ENCODE measurements at regions not wholly inside any gene's neighbourhood (a gene's known extent, or its start where the extent isn't known, plus 50 kb on each side); places are given as distances from the start of the nearest gene placed in this dataset.

GRCh38 chrX:1099146-1099770 is 113.2 kb downstream of the CRLF2 start:
- no peak overlapping the region for H3K9ac ChIP-seq (ENCODE audit: low read length)
- H3K4me2 ChIP-seq (ENCODE audit: low read length), result no peak overlapping the region
- H3K27me3 ChIP-seq (ENCODE audit: insufficient read depth, low read length, poor library complexity), result no peaks in the 10 kb centered on the region
- DNase-seq, result no peak
- no peak overlapping the region for H4K8ac ChIP-seq (ENCODE audit: low read depth, low read length)
- no peak overlapping the region for H3K18ac ChIP-seq (ENCODE audit: low read length)
- no peaks in the 10 kb centered on the region for H3K79me1 ChIP-seq (ENCODE audit: low read length)
- H2BK15ac ChIP-seq (replicated peaks; ENCODE audit: low read depth), result no peak overlapping the region
- H2AK5ac ChIP-seq (ENCODE audit: low read length), result no peak overlapping the region
- no peak overlapping the region for H3K4me3 ChIP-seq (ENCODE audit: low read length)
- no peaks in the 10 kb centered on the region for H3K79me2 ChIP-seq (ENCODE audit: control insufficient read depth, insufficient read depth, low read length)
- no peak overlapping the region for H3K56ac ChIP-seq (ENCODE audit: low read length)
- H3K27ac ChIP-seq (ENCODE audit: low read depth, low read length), result no peak overlapping the region
- H3K4ac ChIP-seq (ENCODE audit: low read depth, low read length), result no peak overlapping the region
- no peaks in the 10 kb centered on the region for H3K4me1 ChIP-seq (ENCODE audit: control insufficient read depth, low read depth, low read length)
- no peak overlapping the region for H2BK120ac ChIP-seq (ENCODE audit: low read depth, low read length)
- no peaks in the 10 kb centered on the region for H3K36me3 ChIP-seq (ENCODE audit: control insufficient read depth, insufficient read depth, low read length)
- no peak overlapping the region for H4K5ac ChIP-seq (ENCODE audit: low read length)
- WGBS (ENCODE audit: extremely low coverage, insufficient coverage, low lambda C conversion rate), result no CpG with 5 or more reads among the region's 9 CpGs
- no peak overlapping the region for H2BK5ac ChIP-seq (ENCODE audit: low read length)
- no peak overlapping the region for H3K23ac ChIP-seq (ENCODE audit: low read length)

- no peak overlapping the region for H3K4me2 ChIP-seq (ENCODE audit: low read length)
- no peaks in the 10 kb centered on the region for H3K79me2 ChIP-seq (ENCODE audit: control insufficient read depth, insufficient read depth, low read length)
- H3K56ac ChIP-seq (ENCODE audit: low read length), result no peak overlapping the region
- no peak overlapping the region for H4K5ac ChIP-seq (ENCODE audit: low read length)
- H3K27ac ChIP-seq (ENCODE audit: low read depth, low read length), result no peak overlapping the region
- no peak overlapping the region for H4K8ac ChIP-seq (ENCODE audit: low read depth, low read length)
- H3K79me1 ChIP-seq (ENCODE audit: low read length), result no peaks in the 10 kb centered on the region
- WGBS (ENCODE audit: extremely low coverage, insufficient coverage, low lambda C conversion rate), result no CpG with 5 or more reads among the region's 1 CpG
- no peak overlapping the region for H2BK15ac ChIP-seq (replicated peaks; ENCODE audit: low read depth)
- no peak overlapping the region for H2BK120ac ChIP-seq (ENCODE audit: low read depth, low read length)
- no peak overlapping the region for H3K9ac ChIP-seq (ENCODE audit: low read length)
- H2BK5ac ChIP-seq (ENCODE audit: low read length), result no peak overlapping the region
- H3K4ac ChIP-seq (ENCODE audit: low read depth, low read length), result no peak overlapping the region
- no peak overlapping the region for H3K23ac ChIP-seq (ENCODE audit: low read length)
- no peaks in the 10 kb centered on the region for H3K36me3 ChIP-seq (ENCODE audit: control insufficient read depth, insufficient read depth, low read length)
- no peak overlapping the region for H3K4me3 ChIP-seq (ENCODE audit: low read length)
- no peak for DNase-seq
- no peak overlapping the region for H2AK5ac ChIP-seq (ENCODE audit: low read length)
- H3K27me3 ChIP-seq (ENCODE audit: insufficient read depth, low read length, poor library complexity), result no peaks in the 10 kb centered on the region
- H3K18ac ChIP-seq (ENCODE audit: low read length), result no peak overlapping the region
- no peaks in the 10 kb centered on the region for H3K4me1 ChIP-seq (ENCODE audit: control insufficient read depth, low read depth, low read length)
These were observed 115.1 kb downstream of the CRLF2 start for GRCh38 chrX:1097328-1097727.

DNA sequence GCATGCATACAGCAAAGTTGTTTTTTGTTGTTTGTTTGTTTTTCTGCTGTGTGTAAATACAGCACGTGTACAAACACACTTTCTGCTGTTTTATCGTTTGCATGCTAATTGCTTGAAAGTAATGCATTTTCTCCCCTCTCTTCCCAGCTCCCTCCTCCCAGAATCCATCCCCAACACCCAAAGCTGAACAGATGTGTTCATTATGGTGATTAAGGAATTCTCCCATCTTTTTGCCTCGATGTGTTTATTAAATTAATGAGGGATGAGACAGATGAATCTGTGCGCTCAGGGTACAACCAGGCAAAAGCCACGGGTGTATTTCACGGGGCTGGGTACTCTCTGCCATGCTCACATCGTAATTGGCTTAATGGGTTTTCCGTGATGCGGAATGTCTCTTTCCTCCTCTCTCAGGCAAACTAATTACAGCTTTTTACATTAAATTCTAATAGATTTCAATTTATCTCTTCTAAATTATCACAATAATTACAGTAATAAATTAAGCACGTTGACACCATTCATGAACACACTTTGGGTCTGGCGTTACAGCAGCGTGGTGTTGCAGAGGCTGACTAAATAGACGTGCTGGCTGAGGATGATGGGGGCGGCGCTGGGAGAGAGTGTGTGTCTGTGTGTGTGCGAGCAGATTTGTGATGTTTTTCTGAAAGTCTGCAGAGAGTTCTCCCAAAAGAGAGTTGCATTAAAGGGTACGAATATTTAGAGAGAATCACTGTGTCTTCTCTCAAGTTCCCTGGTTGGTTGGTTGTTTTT is 117.7 kb downstream of the CRLF2 start:
- Histone ChIP-seq H2AK5ac (ENCODE audit: low read length) (no peak overlapping the region), H4K8ac (ENCODE audit: low read depth, low read length) (no peak overlapping the region), H3K23ac (ENCODE audit: low read length) (no peak overlapping the region), H3K4me3 (ENCODE audit: low read length) (no peak overlapping the region), H3K27ac (ENCODE audit: low read depth, low read length) (no peak overlapping the region), H3K4ac (ENCODE audit: low read depth, low read length) (no peak overlapping the region), H3K9ac (ENCODE audit: low read length) (no peak overlapping the region), H4K5ac (ENCODE audit: low read length) (no peak overlapping the region), H3K4me2 (ENCODE audit: low read length) (no peak overlapping the region), H3K4me1 (ENCODE audit: control insufficient read depth, low read depth, low read length) (no peaks in the 10 kb centered on the region), H3K18ac (ENCODE audit: low read length) (no peak overlapping the region), H2BK120ac (ENCODE audit: low read depth, low read length) (no peak overlapping the region), H3K27me3 (ENCODE audit: insufficient read depth, low read length, poor library complexity) (no peaks in the 10 kb centered on the region), H3K56ac (ENCODE audit: low read length) (no peak overlapping the region), H2BK5ac (ENCODE audit: low read length) (no peak overlapping the region), H3K79me1 (ENCODE audit: low read length) (no peaks in the 10 kb centered on the region), H3K36me3 (ENCODE audit: control insufficient read depth, insufficient read depth, low read length) (no peaks in the 10 kb centered on the region), H2BK15ac (replicated peaks; ENCODE audit: low read depth) (no peak overlapping the region), H3K79me2 (ENCODE audit: control insufficient read depth, insufficient read depth, low read length) (no peaks in the 10 kb centered on the region)
- no peak for DNase-seq
- WGBS (ENCODE audit: extremely low coverage, insufficient coverage, low lambda C conversion rate), result 100% methylated on average over 1 of the region's 17 CpGs

DNA sequence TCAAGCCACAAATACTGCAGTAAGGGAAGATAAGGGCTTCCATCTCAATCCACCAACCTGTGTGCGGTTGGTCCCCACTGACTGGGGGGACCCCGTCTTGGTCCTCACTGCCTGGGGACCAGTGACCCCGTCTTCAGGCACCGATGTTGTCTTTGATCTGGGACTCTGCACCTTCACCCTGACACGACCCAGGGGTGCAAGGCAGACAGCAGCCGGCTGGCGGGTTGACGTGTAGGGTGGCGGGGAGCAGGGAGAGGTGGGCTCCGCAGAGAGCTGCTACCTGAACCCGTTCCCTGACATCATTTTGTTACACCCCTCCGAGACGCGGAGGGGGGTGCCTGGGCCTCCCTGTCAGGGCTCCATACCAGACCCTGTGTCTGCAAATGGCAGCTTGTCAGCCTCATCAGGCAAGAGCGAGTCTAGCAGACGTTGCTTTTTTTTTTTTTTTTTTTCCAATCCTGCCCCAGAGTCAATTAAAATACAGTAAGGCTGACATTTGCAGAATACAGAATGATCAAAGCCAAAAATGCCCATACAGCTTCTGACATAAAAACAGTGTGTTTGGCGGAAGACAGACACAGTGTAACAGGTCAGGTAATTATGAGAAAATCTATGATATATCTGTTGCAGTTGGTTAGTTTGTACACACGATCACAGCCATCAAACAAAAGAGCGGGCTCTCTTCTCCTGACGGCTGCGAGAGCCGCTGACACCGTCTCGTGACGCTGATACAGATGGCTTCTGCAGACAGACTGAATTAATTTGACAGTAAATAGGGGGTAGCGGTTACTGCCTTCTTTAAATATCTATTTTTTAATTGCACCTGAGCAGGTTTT is 118.6 kb downstream of the CRLF2 start:
- H4K5ac ChIP-seq (ENCODE audit: low read length), result no peak overlapping the region
- no peak overlapping the region for H2AK5ac ChIP-seq (ENCODE audit: low read length)
- no peak overlapping the region for H2BK5ac ChIP-seq (ENCODE audit: low read length)
- WGBS (ENCODE audit: extremely low coverage, insufficient coverage, low lambda C conversion rate), result no CpG with 5 or more reads among the region's 26 CpGs
- no peak overlapping the region for H3K9ac ChIP-seq (ENCODE audit: low read length)
- no peak overlapping the region for H3K23ac ChIP-seq (ENCODE audit: low read length)
- no peaks in the 10 kb centered on the region for H3K79me2 ChIP-seq (ENCODE audit: control insufficient read depth, insufficient read depth, low read length)
- H3K56ac ChIP-seq (ENCODE audit: low read length), result no peak overlapping the region
- no peak overlapping the region for H3K18ac ChIP-seq (ENCODE audit: low read length)
- H3K4me2 ChIP-seq (ENCODE audit: low read length), result no peak overlapping the region
- H3K4ac ChIP-seq (ENCODE audit: low read depth, low read length), result no peak overlapping the region
- no peak overlapping the region for H4K8ac ChIP-seq (ENCODE audit: low read depth, low read length)
- no peaks in the 10 kb centered on the region for H3K4me1 ChIP-seq (ENCODE audit: control insufficient read depth, low read depth, low read length)
- no peak overlapping the region for H2BK120ac ChIP-seq (ENCODE audit: low read depth, low read length)
- H3K27ac ChIP-seq (ENCODE audit: low read depth, low read length), result no peak overlapping the region
- H3K79me1 ChIP-seq (ENCODE audit: low read length), result no peaks in the 10 kb centered on the region
- no peaks in the 10 kb centered on the region for H3K27me3 ChIP-seq (ENCODE audit: insufficient read depth, low read length, poor library complexity)
- no peak overlapping the region for H2BK15ac ChIP-seq (replicated peaks; ENCODE audit: low read depth)
- no peak overlapping the region for H3K4me3 ChIP-seq (ENCODE audit: low read length)
- no peaks in the 10 kb centered on the region for H3K36me3 ChIP-seq (ENCODE audit: control insufficient read depth, insufficient read depth, low read length)
- no peak for DNase-seq

- Histone ChIP-seq H2BK15ac (replicated peaks; ENCODE audit: low read depth) (no peak overlapping the region), H3K4me2 (ENCODE audit: low read length) (no peak overlapping the region), H3K4me3 (ENCODE audit: low read length) (no peak overlapping the region), H3K23ac (ENCODE audit: low read length) (no peak overlapping the region), H3K27me3 (ENCODE audit: insufficient read depth, low read length, poor library complexity) (no peaks in the 10 kb centered on the region), H3K56ac (ENCODE audit: low read length) (no peak overlapping the region), H3K9ac (ENCODE audit: low read length) (no peak overlapping the region), H4K8ac (ENCODE audit: low read depth, low read length) (no peak overlapping the region), H3K36me3 (ENCODE audit: control insufficient read depth, insufficient read depth, low read length) (no peaks in the 10 kb centered on the region), H2BK5ac (ENCODE audit: low read length) (no peak overlapping the region), H2BK120ac (ENCODE audit: low read depth, low read length) (no peak overlapping the region), H3K27ac (ENCODE audit: low read depth, low read length) (no peak overlapping the region), H3K79me2 (ENCODE audit: control insufficient read depth, insufficient read depth, low read length) (no peaks in the 10 kb centered on the region), H3K79me1 (ENCODE audit: low read length) (no peaks in the 10 kb centered on the region), H4K5ac (ENCODE audit: low read length) (no peak overlapping the region), H3K4me1 (ENCODE audit: control insufficient read depth, low read depth, low read length) (no peaks in the 10 kb centered on the region), H3K4ac (ENCODE audit: low read depth, low read length) (no peak overlapping the region), H3K18ac (ENCODE audit: low read length) (no peak overlapping the region), H2AK5ac (ENCODE audit: low read length) (no peak overlapping the region)
- WGBS (ENCODE audit: extremely low coverage, insufficient coverage, low lambda C conversion rate), result no CpG with 5 or more reads among the region's 14 CpGs
- DNase-seq, result no peak
These were observed 119.3 kb downstream of the CRLF2 start for GRCh38 chrX:1093121-1093520.
